Stimulated activated CD8-positive, alpha-beta memory T cell treated with anti-CD3 and anti-CD28 coated beads, Interleukin-4, amount 100 ng/mL, for 4 hours (primary cell): ENCODE measurements at regions not wholly inside any gene's neighbourhood (a gene's known extent, or its start where the extent isn't known, plus 50 kb on each side); places are given as distances from the start of the nearest gene placed in this dataset.

Experiments
- DNase-seq, 2 donors: peaks; one replicate each; pipeline ENCODE4 v3.0.0-alpha.2; 2020; ENCODE audit warnings: low read depth in 2 of 2, low spot score in 1 of 2

GRCh38 chrX:39893417-39894338 is 204.1 kb downstream of the BCOR start:
- DNase-seq, result no peak

GRCh38 chrX:39894683-39895082 is 203.1 kb downstream of the BCOR start:
- DNase-seq, result no peak

- no peak for DNase-seq
These were observed 202.3 kb downstream of the BCOR start for GRCh38 chrX:39895218-39896110.

GRCh38 chrX:39896951-39897740 is 200.6 kb downstream of the BCOR start:
- no peak for DNase-seq

GRCh38 chrX:39897741-39898097 is 200.0 kb downstream of the BCOR start:
- DNase-seq, result no peak

GRCh38 chrX:39898147-39898546 is 199.6 kb downstream of the BCOR start:
- DNase-seq, result no peak

- no peak for DNase-seq
These were observed 198.7 kb downstream of the BCOR start for GRCh38 chrX:39899059-39899458.

GRCh38 chrX:39899856-39900776 is 197.6 kb downstream of the BCOR start:
- DNase-seq, result no peak

GRCh38 chrX:39900777-39901170 is 197.0 kb downstream of the BCOR start:
- no peak for DNase-seq

- DNase-seq, result no peak
These were observed 194.4 kb downstream of the BCOR start for GRCh38 chrX:39903343-39903742.

- no peak for DNase-seq
These were observed 193.8 kb downstream of the BCOR start for GRCh38 chrX:39903937-39904336.

- DNase-seq, result no peak
These were observed 192.8 kb downstream of the BCOR start for GRCh38 chrX:39904816-39905537.

GRCh38 chrX:39905538-39905891 is 192.2 kb downstream of the BCOR start:
- DNase-seq, result no peak

- no peak for DNase-seq
These were observed 191.8 kb downstream of the BCOR start for GRCh38 chrX:39905946-39906345.

- no peak for DNase-seq
These were observed 189.6 kb downstream of the BCOR start for GRCh38 chrX:39907964-39908661.

GRCh38 chrX:39909996-39910395 is 187.8 kb downstream of the BCOR start:
- no peak for DNase-seq

- DNase-seq, result no peak
These were observed 187.1 kb downstream of the BCOR start for GRCh38 chrX:39910651-39911050.

- no peak for DNase-seq
These were observed 186.4 kb downstream of the BCOR start for GRCh38 chrX:39911278-39911897.

GRCh38 chrX:39912126-39912525 is 185.6 kb downstream of the BCOR start:
- no peak for DNase-seq
